Stimulated activated CD4-positive, alpha-beta T cell treated with anti-CD3 and anti-CD28 coated beads, TNF-alpha, amount 100 ng/mL, for 4 hours (primary cell): ENCODE measurements at regions not wholly inside any gene's neighbourhood (a gene's known extent, or its start where the extent isn't known, plus 50 kb on each side); places are given as distances from the start of the nearest gene placed in this dataset.
"Not testable (repeated sequence)": the region's sequence is repeated elsewhere in the genome, so short reads cannot be mapped to it uniquely, and the experiment has no call there.

Experiments used
- DNase-seq, 3 experiments: peaks; one replicate each; pipeline ENCODE4 v3.0.0-alpha.2; 2020; ENCODE audit warnings: low read depth in 3 of 3

DNA sequence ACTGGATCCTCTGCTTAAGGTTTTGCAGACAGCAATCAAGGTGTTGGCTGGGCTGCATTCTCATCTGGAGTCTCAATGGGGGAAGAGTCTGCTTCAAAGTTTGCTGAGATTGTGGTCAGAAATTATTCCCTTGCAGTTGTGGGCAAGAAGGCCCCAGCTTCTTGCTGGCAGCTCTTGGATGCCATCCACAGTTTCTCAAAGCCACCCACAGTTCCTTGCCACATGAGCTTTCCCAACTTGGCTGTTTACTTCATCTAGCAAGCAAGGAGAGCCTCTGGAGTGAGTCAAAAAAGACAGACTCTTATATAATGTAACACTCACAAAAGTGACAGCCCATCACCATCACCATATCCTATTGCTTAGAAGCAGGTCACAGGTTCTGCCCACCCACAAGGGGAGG lies 62.1 kb upstream of the ABHD2 start:
- no peak for DNase-seq

DNA sequence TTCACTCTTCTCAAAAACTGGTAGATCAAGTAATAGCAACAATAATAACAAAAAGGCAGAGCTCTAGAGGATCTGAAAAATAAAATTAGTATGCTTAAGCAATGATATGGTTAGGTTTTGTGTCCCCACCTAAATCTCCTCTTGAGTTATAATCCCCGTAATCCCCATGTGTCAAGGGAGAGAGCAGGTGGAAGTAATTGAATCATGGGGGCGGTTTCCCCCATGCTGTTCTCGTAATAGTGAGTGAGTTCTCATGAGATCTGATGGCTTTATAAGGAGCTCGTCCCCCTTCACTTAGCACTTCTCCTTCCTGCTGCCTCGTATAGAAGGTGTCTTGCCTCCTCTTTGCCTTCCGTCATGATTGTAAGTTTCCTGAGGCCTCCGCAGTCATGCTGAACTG lies 60.2 kb upstream of the ABHD2 start:
- DNase-seq: no peak

DNA sequence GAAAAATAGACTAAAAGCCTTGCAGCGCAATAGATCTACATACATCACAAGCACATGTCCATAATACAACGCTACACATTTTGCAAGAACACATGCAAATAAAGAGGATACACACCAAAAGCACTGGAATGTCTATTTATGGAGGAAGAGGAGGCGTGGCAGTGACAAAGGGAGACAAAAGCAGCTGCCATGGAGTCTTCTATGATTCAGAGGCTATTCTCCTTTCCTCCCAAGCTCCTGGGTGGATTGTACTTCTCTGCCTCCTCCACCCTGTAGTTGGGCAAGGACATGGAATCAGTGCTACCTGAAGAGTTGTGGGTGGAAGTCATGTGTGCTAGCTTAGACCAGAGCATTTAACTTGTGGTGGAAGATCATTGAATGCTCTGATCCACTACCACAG lies 57.9 kb upstream of the ABHD2 start:
- no peak for DNase-seq

DNA sequence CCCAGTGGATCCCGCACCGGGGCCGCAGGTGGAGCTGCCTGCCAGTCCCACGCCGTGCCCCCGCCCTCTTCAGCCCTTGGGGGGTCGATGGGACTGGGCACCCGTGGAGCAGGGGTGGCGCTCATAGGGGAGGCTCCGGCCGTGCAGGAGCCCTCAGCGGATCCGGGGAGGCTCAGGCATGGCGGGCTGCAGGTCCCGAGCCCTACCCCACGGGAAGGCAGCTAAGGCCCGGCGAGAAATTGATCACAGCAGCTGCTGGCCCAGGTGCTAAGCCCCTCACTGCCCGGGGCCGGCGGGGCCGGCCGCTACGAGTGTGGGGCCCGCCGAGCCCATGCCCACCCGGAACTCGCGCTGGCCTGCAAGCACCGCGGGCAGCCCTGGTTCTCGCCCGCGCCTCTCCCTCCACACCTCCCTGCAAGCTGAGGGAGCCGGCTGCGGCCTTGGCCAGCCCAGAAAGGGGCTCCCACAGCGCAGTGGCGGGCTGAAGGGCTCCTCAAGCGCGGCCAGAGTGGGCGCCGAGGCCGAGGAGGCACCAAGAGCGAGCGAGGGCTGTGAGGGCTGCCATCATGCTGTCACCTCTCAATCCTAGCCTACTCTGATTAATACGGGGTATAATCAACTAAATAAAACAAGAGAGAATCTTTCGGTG lies 56.5 kb upstream of the ABHD2 start:
- not testable (repeated sequence) for DNase-seq

DNA sequence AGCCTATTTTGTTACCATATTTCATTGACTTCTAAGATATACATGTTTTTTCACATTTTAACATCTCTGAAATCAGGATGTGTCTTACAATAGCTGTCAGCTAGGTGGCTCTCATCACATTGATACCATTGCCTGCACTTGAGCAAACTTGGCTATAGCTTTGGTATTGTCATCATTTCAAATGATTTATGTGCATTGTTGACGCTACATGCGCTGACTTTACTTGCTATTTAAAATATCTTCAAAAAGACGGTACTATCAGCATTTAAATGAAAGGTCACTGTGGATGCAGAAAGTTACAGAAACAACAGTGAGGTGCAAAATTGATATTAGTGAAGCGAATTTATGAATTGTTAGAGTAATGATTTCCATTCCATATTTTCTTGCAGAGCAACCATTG lies 54.0 kb upstream of the ABHD2 start:
- DNase-seq: no peak

DNA sequence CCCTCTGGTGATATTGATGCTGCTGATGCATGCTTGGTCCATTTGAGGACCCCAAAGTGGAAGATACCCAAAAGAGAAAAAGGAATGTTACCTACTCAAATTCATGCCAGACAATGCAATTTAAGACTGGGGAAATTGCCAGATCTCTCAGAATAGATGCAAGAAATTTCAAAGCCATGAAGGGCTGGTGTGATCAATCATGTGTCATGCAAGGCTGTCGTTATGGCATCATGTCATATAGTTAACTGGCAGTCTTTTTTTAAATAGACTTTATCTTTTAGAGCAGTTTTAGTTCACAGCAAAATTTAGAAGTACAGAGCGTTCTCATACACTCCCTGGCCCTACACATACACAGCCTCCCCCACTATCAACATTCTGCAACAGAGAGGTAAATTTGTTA lies 53.1 kb upstream of the ABHD2 start:
- DNase-seq: no peak

DNA sequence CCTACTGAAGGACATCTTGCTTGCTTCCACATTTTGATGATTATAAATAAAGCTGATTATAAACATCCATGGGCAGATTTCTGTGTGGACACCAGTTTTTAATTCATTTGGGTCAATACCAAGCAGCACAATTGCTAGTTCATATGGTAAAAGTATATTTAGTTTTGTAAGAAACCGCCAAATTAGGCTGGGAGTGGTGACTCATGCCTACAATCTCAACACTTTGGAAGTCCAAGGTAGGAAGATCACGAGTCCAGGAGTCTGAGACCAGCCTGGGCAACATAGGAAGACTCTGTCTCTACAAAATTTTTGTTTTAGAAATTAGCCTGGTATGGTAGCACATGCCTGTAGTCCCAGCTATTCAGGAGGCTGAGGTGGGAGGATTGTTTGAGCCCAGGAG lies 52.6 kb upstream of the ABHD2 start:
- no peak for DNase-seq

DNA sequence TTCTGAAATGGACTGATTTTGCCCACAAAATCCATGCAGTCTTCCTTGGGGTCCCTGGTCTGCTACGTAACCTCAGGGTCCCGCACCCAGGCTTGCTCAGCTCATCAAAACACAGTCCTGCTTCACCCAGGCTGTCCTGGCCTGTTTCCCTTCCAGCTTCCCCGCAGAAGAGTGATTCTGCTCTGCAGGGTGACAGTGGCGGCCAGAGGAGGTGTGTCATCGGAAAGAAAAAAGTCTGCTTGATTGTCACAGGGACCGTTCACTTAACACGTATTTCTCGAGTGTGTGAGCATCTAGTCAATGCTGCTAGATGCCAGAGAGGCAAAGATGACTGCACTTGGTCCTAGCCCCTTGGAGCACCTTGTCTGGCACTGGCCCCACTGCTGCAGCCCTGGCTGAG lies 50.1 kb upstream of the ABHD2 start:
- DNase-seq: no peak
